ENCODE measurements at regions not wholly inside any gene's neighbourhood (a gene's known extent, or its start where the extent isn't known, plus 50 kb on each side); places are given as distances from the start of the nearest gene placed in this dataset.

GRCh38 chr4:135934026-135934425 lies 1598.3 kb downstream of the PCDH18 start:
- TF ChIP-seq BACH2 (CRISPR knock-in tag; IDR thresholded peaks at IDR 0.05; ENCODE audit: borderline replicate concordance) (no peak), ZNF70 (CRISPR knock-in tag; IDR thresholded peaks at IDR 0.05) (no peak), OSR1 (CRISPR knock-in tag; IDR thresholded peaks at IDR 0.05) (no peak), PATZ1 (CRISPR knock-in tag; IDR thresholded peaks at IDR 0.05; ENCODE audit: borderline replicate concordance) (no peak), CREB5 (CRISPR knock-in tag; IDR thresholded peaks at IDR 0.05; ENCODE audit: low read depth) (no peak), ZNF8 (CRISPR knock-in tag; IDR thresholded peaks at IDR 0.05) (no peak), CSRNP3 (CRISPR knock-in tag; IDR thresholded peaks at IDR 0.05) (no peak), SNAI2 (CRISPR knock-in tag; IDR thresholded peaks at IDR 0.05) (no peak), ZC3H10 (CRISPR knock-in tag; IDR thresholded peaks at IDR 0.05) (no peak), GLIS3 (CRISPR knock-in tag; IDR thresholded peaks at IDR 0.05) (no peak), TCF4 (CRISPR knock-in tag; IDR thresholded peaks at IDR 0.05; ENCODE audit: borderline replicate concordance) (no peak), ZNF565 (CRISPR knock-in tag; conservative IDR thresholded peaks at IDR 0.05; ENCODE audit: low read depth) (no peak), ZFP3 (CRISPR knock-in tag; IDR thresholded peaks at IDR 0.05) (no peak)

Measured in SK-N-SH treated with all-trans-retinoic acid at 6 μM for 48 hours (cell line).